H1 (cell line): ENCODE measurements at regions not wholly inside any gene's neighbourhood (a gene's known extent, or its start where the extent isn't known, plus 50 kb on each side); places are given as distances from the start of the nearest gene placed in this dataset.

Source experiments
- SIN3A ChIP-seq, 2 experiments: IDR thresholded peaks in 1 of 2; conservative IDR thresholded peaks in 1 of 2; 2 replicates each; pipeline ENCODE4 v1.6.1; 2011 to 2012; ENCODE audit warnings: low read length in 2 of 2, improper control_type of control experiment in 1 of 2, low read depth in 1 of 2, mild to moderate bottlenecking in 1 of 2

GRCh38 chr1:29425631-29426030, 189.3 kb downstream of the PTPRU start (continued):
- no peak for TF ChIP-seq SIN3A (conservative IDR thresholded peaks at IDR 0.05 in 1 of 2, IDR thresholded peaks at IDR 0.05 in 1 of 2; ENCODE audit: low read depth in 1 of 2, low read length in 2 of 2)
